Vagina (tissue), 2 donors: ENCODE measurements at regions not wholly inside any gene's neighbourhood (a gene's known extent, or its start where the extent isn't known, plus 50 kb on each side); places are given as distances from the start of the nearest gene placed in this dataset.

Experiments
- DNase-seq, 2 donors: peaks; one replicate each; pipeline ENCODE4 v3.0.0-alpha.2; 2017; ENCODE audit errors: extremely low spot score in 2 of 2
- H3K27ac ChIP-seq: fragments of 200-600 bp; sonication (generic); one replicate; pipeline ENCODE4 v1.5.1; 2019
- H3K27me3 ChIP-seq: fragments of 200-600 bp; sonication (generic); one replicate; pipeline ENCODE4 v1.5.1; 2019
- H3K36me3 ChIP-seq, 2 donors: fragments of 200-600 bp; sonication (generic); one replicate each; pipeline ENCODE4 v1.5.1; 2017 to 2019
- H3K4me1 ChIP-seq: fragments of 200-600 bp; sonication (generic); one replicate; pipeline ENCODE4 v1.5.1; 2019
- H3K4me3 ChIP-seq, 2 donors: fragments of 200-600 bp; sonication (generic); 1 replicate in 1 of 2; 2 replicates in 1 of 2; pipeline ENCODE4 v1.5.1; 2016 to 2019
- H3K9me3 ChIP-seq: fragments of 200-600 bp; sonication (generic); one replicate; pipeline ENCODE4 v1.5.1; 2019
- CTCF ChIP-seq, 3 experiments: fragments of 450-650 bp in 2 of 3; fragments of 200-600 bp in 1 of 3; sonication (generic) in 1 of 3; IDR thresholded peaks; one replicate each; pipeline ENCODE4 v1.5.1; 2017 to 2019; ENCODE audit warnings: antibody characterized with exemption in 3 of 3, mild to moderate bottlenecking in 2 of 3, moderate library complexity in 2 of 3
- POLR2A ChIP-seq, 2 donors: fragments of 450-650 bp; IDR thresholded peaks; one replicate each; pipeline ENCODE4 v1.6.1; 2017; ENCODE audit warnings: antibody characterized with exemption in 2 of 2, mild to moderate bottlenecking in 2 of 2, moderate library complexity in 2 of 2
- POLR2AphosphoS5 ChIP-seq, 2 donors: sonication (generic); formaldehyde crosslinking; IDR thresholded peaks; one replicate each; pipeline ENCODE4 v1.9.0; 2017; ENCODE audit warnings: antibody characterized with exemption in 2 of 2, mild to moderate bottlenecking in 2 of 2, low read depth in 1 of 2; ENCODE audit not compliant: insufficient read depth in 1 of 2
- intact Hi-C: fragments of 100-400 bp; cut with DNase I; formaldehyde crosslinking; loops from one replicate; pipeline ENCODE4 v1.15.1; 2023

- no peaks in the 10 kb centered on the region for H3K9me3 ChIP-seq
- TF ChIP-seq CTCF (IDR thresholded peaks at IDR 0.05) (no peak), POLR2A (IDR thresholded peaks at IDR 0.05) (no peak), POLR2AphosphoS5 (IDR thresholded peaks at IDR 0.05; ENCODE audit: insufficient read depth in 1 of 2, low read depth in 1 of 2) (no peak)
- H3K4me1 ChIP-seq = no peaks in the 10 kb centered on the region
- DNase-seq = no peak
- H3K27ac ChIP-seq = no peak overlapping the region
- H3K4me3 ChIP-seq = no peak overlapping the region
- intact Hi-C loops = no loop called here
- H3K27me3 ChIP-seq = no peaks in the 10 kb centered on the region
- H3K36me3 ChIP-seq = no peaks in the 10 kb centered on the region
These were observed 459.7 kb upstream of the ZNF717 start for GRCh38 chr3:76245073-76245472.

GRCh38 chr3:76245622-76246021 is 460.3 kb upstream of the ZNF717 start:
- intact Hi-C loops = no loop called here
- no peak for TF ChIP-seq POLR2AphosphoS5 (IDR thresholded peaks at IDR 0.05; ENCODE audit: insufficient read depth in 1 of 2, low read depth in 1 of 2)

GRCh38 chr3:76264496-76264895 is 479.1 kb upstream of the ZNF717 start:
- no peaks in the 10 kb centered on the region for H3K9me3 ChIP-seq
- H3K4me1 ChIP-seq = no peaks in the 10 kb centered on the region
- intact Hi-C loops = no loop called here
- H3K4me3 ChIP-seq = no peak overlapping the region
- no peak overlapping the region for H3K27ac ChIP-seq
- TF ChIP-seq POLR2A (IDR thresholded peaks at IDR 0.05) = no peak
- no peak for TF ChIP-seq POLR2AphosphoS5 (IDR thresholded peaks at IDR 0.05; ENCODE audit: insufficient read depth in 1 of 2, low read depth in 1 of 2)
- no peak for TF ChIP-seq CTCF (IDR thresholded peaks at IDR 0.05)
- DNase-seq = no peak
- H3K36me3 ChIP-seq = no peaks in the 10 kb centered on the region
- H3K27me3 ChIP-seq = no peaks in the 10 kb centered on the region

More at GRCh38 chr3:76245622-76246021, 460.3 kb upstream of the ZNF717 start:
- H3K4me3 ChIP-seq = no peak overlapping the region
- H3K27ac ChIP-seq = no peak overlapping the region
- no peaks in the 10 kb centered on the region for H3K27me3 ChIP-seq
- DNase-seq = no peak
- no peaks in the 10 kb centered on the region for H3K9me3 ChIP-seq
- H3K36me3 ChIP-seq = no peaks in the 10 kb centered on the region
- H3K4me1 ChIP-seq = no peaks in the 10 kb centered on the region

GRCh38 chr3:76264911-76265310 is 479.6 kb upstream of the ZNF717 start:
- no peaks in the 10 kb centered on the region for H3K9me3 ChIP-seq
- TF ChIP-seq CTCF (IDR thresholded peaks at IDR 0.05) = no peak
- TF ChIP-seq POLR2A (IDR thresholded peaks at IDR 0.05) = no peak
- TF ChIP-seq POLR2AphosphoS5 (IDR thresholded peaks at IDR 0.05; ENCODE audit: insufficient read depth in 1 of 2, low read depth in 1 of 2) = no peak
- no peak overlapping the region for H3K27ac ChIP-seq
- H3K4me1 ChIP-seq = no peaks in the 10 kb centered on the region
- H3K36me3 ChIP-seq = no peaks in the 10 kb centered on the region
- H3K27me3 ChIP-seq = no peaks in the 10 kb centered on the region
- DNase-seq = no peak
- intact Hi-C loops = no loop called here
- no peak overlapping the region for H3K4me3 ChIP-seq

- Histone ChIP-seq H3K4me3 (no peak overlapping the region), H3K27me3 (no peaks in the 10 kb centered on the region), H3K9me3 (no peaks in the 10 kb centered on the region), H3K27ac (no peak overlapping the region), H3K4me1 (no peaks in the 10 kb centered on the region), H3K36me3 (no peaks in the 10 kb centered on the region)
- no peak for DNase-seq
- no peak for TF ChIP-seq POLR2A (IDR thresholded peaks at IDR 0.05)
- TF ChIP-seq CTCF (IDR thresholded peaks at IDR 0.05) = no peak
- TF ChIP-seq POLR2AphosphoS5 (IDR thresholded peaks at IDR 0.05; ENCODE audit: insufficient read depth in 1 of 2, low read depth in 1 of 2) = no peak
- intact Hi-C loops = no loop called here
These were observed 481.2 kb upstream of the ZNF717 start for GRCh38 chr3:76266511-76266910.
